ENCODE measurements at regions not wholly inside any gene's neighbourhood (a gene's known extent, or its start where the extent isn't known, plus 50 kb on each side); places are given as distances from the start of the nearest gene placed in this dataset.

GRCh38 chr14:96626121-96626768 lies 124.1 kb downstream of the PAPOLA start:
- H3K36me3 Mint-ChIP-seq (ENCODE audit: low read depth, unreplicated experiment): no peaks in the 10 kb centered on the region
- H3K9ac ChIP-seq (ENCODE audit: low read length): no peak overlapping the region
- H4K20me1 ChIP-seq (ENCODE audit: insufficient read depth, low read length): no peaks in the 10 kb centered on the region
- H3K9me3 ChIP-seq (ENCODE audit: insufficient read depth, low read depth, low read length): peaks cover 3% of the 10 kb centered on the region
- H3K9me3 Mint-ChIP-seq (ENCODE audit: unreplicated experiment): peaks cover 5% of the 10 kb centered on the region
- H3K27ac Mint-ChIP-seq (ENCODE audit: unreplicated experiment): no peak overlapping the region
- TF ChIP-seq CTCF (IDR thresholded peaks at IDR 0.05; ENCODE audit: insufficient read depth, low read depth, low read length) (no peak), EZH2 (IDR thresholded peaks at IDR 0.05; ENCODE audit: insufficient read depth, low read length) (no peak)
- H3K27me3 Mint-ChIP-seq (ENCODE audit: low read depth, unreplicated experiment): peaks cover 31% of the 10 kb centered on the region
- H3K79me2 ChIP-seq (ENCODE audit: insufficient read depth, low read length): no peaks in the 10 kb centered on the region
- no peaks in the 10 kb centered on the region for H3K4me1 Mint-ChIP-seq (ENCODE audit: low read depth, unreplicated experiment)
- no peaks in the 10 kb centered on the region for H3K27me3 ChIP-seq (ENCODE audit: insufficient read depth, low read length)
- FAIRE-seq: no peak
- H3K36me3 ChIP-seq (ENCODE audit: insufficient read depth, low read length): no peaks in the 10 kb centered on the region
- no peak for DNase-seq (ENCODE audit: low read depth)
- H3K4me3 Mint-ChIP-seq (ENCODE audit: unreplicated experiment): no peak overlapping the region
- H3K27ac ChIP-seq (ENCODE audit: low read depth, low read length): no peak overlapping the region
- no peak overlapping the region for H3K4me2 ChIP-seq (ENCODE audit: low read length)
- no peaks in the 10 kb centered on the region for H3K4me1 ChIP-seq (ENCODE audit: insufficient read depth, low read length)
- H3K4me3 ChIP-seq (ENCODE audit: insufficient read depth, low read depth, low read length): no peak overlapping the region
- no peak overlapping the region for H2AFZ ChIP-seq (ENCODE audit: low read depth, low read length)

- Mint-ChIP-seq H3K27ac (ENCODE audit: unreplicated experiment) (no peak overlapping the region), H3K4me1 (ENCODE audit: low read depth, unreplicated experiment) (peaks cover under 1% of the 10 kb centered on the region), H3K27me3 (ENCODE audit: low read depth, unreplicated experiment) (peaks cover 25% of the 10 kb centered on the region), H3K4me3 (ENCODE audit: unreplicated experiment) (no peak overlapping the region), H3K36me3 (ENCODE audit: low read depth, unreplicated experiment) (no peaks in the 10 kb centered on the region), H3K9me3 (ENCODE audit: unreplicated experiment) (peaks cover 5% of the 10 kb centered on the region)
- no peak overlapping the region for H3K4me3 ChIP-seq (ENCODE audit: insufficient read depth, low read depth, low read length)
- no peaks in the 10 kb centered on the region for H3K27me3 ChIP-seq (ENCODE audit: insufficient read depth, low read length)
- peaks cover 3% of the 10 kb centered on the region for H3K9me3 ChIP-seq (ENCODE audit: insufficient read depth, low read depth, low read length)
- no peaks in the 10 kb centered on the region for H3K36me3 ChIP-seq (ENCODE audit: insufficient read depth, low read length)
- FAIRE-seq (no peak), DNase-seq (ENCODE audit: low read depth) (no peak)
- H3K4me2 ChIP-seq (ENCODE audit: low read length): no peak overlapping the region
- no peaks in the 10 kb centered on the region for H3K79me2 ChIP-seq (ENCODE audit: insufficient read depth, low read length)
- no peak overlapping the region for H3K27ac ChIP-seq (ENCODE audit: low read depth, low read length)
- H3K4me1 ChIP-seq (ENCODE audit: insufficient read depth, low read length): no peaks in the 10 kb centered on the region
- H3K9ac ChIP-seq (ENCODE audit: low read length): no peak overlapping the region
- no peaks in the 10 kb centered on the region for H4K20me1 ChIP-seq (ENCODE audit: insufficient read depth, low read length)
- TF ChIP-seq EZH2 (IDR thresholded peaks at IDR 0.05; ENCODE audit: insufficient read depth, low read length) (no peak), CTCF (IDR thresholded peaks at IDR 0.05; ENCODE audit: insufficient read depth, low read depth, low read length) (no peak)
- no peak overlapping the region for H2AFZ ChIP-seq (ENCODE audit: low read depth, low read length)
These were observed 124.7 kb downstream of the PAPOLA start for GRCh38 chr14:96626916-96627315.

- FAIRE-seq (no peak), DNase-seq (ENCODE audit: low read depth) (no peak)
- Histone ChIP-seq H3K27ac (ENCODE audit: low read depth, low read length) (no peak overlapping the region), H3K27me3 (ENCODE audit: insufficient read depth, low read length) (no peaks in the 10 kb centered on the region), H3K4me2 (ENCODE audit: low read length) (no peak overlapping the region), H3K79me2 (ENCODE audit: insufficient read depth, low read length) (no peaks in the 10 kb centered on the region), H2AFZ (ENCODE audit: low read depth, low read length) (no peak overlapping the region), H3K4me1 (ENCODE audit: insufficient read depth, low read length) (no peaks in the 10 kb centered on the region), H4K20me1 (ENCODE audit: insufficient read depth, low read length) (no peaks in the 10 kb centered on the region), H3K9ac (ENCODE audit: low read length) (no peak overlapping the region), H3K36me3 (ENCODE audit: insufficient read depth, low read length) (no peaks in the 10 kb centered on the region), H3K9me3 (ENCODE audit: insufficient read depth, low read depth, low read length) (peaks cover 3% of the 10 kb centered on the region), H3K4me3 (ENCODE audit: insufficient read depth, low read depth, low read length) (no peak overlapping the region)
- no peaks in the 10 kb centered on the region for H3K36me3 Mint-ChIP-seq (ENCODE audit: low read depth, unreplicated experiment)
- no peak for TF ChIP-seq CTCF (IDR thresholded peaks at IDR 0.05; ENCODE audit: insufficient read depth, low read depth, low read length)
- TF ChIP-seq EZH2 (IDR thresholded peaks at IDR 0.05; ENCODE audit: insufficient read depth, low read length): no peak
- H3K4me3 Mint-ChIP-seq (ENCODE audit: unreplicated experiment): no peak overlapping the region
- H3K27me3 Mint-ChIP-seq (ENCODE audit: low read depth, unreplicated experiment): peaks cover 23% of the 10 kb centered on the region
- H3K27ac Mint-ChIP-seq (ENCODE audit: unreplicated experiment): no peak overlapping the region
- H3K9me3 Mint-ChIP-seq (ENCODE audit: unreplicated experiment): peaks cover 5% of the 10 kb centered on the region
- H3K4me1 Mint-ChIP-seq (ENCODE audit: low read depth, unreplicated experiment): peaks cover 3% of the 10 kb centered on the region
These were observed 125.2 kb downstream of the PAPOLA start for GRCh38 chr14:96627386-96627785.

Measured in astrocyte (in vitro differentiated cells and primary cell).